DMS79 treated with DMSO at 0.1 percent for 48 hours (cell line): ENCODE measurements at regions not wholly inside any gene's neighbourhood (a gene's known extent, or its start where the extent isn't known, plus 50 kb on each side); places are given as distances from the start of the nearest gene placed in this dataset.

Experiments
- DNase-seq: peaks from one replicate; lab custom pipeline; 2025; lab: John Stamatoyannopoulos, UW

DNA sequence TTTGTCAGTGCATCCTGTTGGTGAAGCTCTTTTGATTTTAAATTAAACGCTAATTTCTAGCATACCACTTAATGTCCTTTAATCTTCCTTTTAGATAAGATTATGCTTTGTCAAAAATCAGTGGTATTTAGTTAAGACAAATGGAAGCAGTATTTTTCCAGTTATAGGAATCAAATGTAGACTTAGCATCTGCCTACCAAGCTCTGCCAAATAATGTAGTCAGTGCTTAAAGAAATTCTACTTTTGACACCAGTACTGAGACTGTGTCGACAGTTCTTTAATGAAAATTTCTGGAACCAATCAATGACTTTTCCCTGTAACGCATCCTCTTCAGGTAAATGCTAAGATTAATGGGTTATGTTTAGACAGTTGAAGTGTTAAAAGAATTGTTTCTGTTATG lies 803.3 kb upstream of the FAM98A start:
- DNase-seq = no peak

DNA sequence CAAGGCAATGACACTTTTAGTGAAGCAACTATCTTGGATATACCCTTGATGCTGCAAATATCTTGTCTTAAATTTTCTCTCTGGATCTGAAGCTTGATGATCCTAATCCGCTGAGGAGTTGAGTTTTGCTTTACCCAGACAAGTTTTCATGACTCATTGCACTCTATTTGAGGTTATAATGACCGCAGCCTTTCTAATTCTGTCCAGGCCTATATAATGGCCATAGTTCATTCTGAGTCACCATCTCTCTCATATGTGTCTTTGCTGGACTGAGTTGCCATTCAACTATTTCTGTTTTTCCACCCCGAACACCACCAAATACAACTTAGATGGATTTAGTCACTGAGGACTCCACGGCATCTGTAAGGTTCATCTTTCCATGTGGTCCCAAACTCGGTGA lies 802.1 kb upstream of the FAM98A start:
- DNase-seq = no peak

DNA sequence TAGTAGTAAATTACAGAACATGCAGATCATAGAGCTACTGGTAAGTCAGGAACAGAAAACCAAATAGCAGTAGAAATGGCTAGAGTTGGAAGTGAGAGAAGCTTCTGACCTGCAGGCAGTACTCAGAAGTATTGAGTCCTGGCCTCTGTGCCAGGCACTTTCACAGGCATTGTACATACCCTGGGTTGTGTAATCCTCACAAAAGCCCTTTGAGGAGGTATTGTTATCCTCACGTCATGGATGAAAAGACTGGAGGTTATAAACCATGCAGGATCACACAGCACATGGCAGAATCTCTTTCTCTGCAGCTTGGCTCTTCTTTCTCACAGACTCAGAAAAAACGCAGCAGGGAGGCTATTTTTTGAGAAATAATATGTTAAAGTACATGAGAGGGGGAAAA lies 789.3 kb upstream of the FAM98A start:
- no peak for DNase-seq

DNA sequence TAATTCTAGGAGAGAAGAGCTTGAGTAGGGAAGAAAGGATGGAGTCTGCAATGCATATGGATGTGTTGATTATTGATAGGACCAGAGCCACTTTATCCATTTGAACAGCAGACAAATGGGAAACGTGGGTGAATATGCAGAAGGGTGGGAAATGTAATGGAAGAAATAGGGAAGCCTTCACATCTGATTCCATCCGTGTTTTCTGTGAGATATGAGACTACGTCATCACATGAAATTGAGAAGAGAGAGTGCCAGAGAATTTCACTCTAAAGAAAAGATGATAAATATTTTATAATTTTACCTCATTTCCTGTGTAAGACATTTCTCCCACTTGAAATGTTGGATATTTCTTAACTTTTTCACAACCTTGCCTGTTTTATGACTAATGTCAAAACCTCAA lies 788.4 kb upstream of the FAM98A start:
- no peak for DNase-seq

DNA sequence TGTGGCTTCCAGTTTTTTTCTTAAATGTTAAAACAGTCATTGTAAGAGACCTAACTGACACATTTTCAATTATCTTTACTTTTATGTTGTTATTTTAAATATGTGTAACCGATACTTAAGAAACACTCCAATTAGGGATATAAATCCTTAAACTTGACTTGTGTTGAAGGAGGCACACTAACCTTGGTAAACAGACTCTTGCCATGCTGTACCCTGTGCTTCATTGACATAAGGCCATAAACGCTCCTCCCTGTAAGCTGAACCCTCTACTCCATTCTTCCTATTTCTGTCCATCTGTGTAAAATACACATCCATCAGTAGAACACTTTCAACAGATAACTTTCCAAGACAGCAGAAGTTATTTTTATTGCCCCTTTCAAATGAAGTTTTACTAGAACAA lies 780.5 kb upstream of the FAM98A start:
- DNase-seq = no peak

DNA sequence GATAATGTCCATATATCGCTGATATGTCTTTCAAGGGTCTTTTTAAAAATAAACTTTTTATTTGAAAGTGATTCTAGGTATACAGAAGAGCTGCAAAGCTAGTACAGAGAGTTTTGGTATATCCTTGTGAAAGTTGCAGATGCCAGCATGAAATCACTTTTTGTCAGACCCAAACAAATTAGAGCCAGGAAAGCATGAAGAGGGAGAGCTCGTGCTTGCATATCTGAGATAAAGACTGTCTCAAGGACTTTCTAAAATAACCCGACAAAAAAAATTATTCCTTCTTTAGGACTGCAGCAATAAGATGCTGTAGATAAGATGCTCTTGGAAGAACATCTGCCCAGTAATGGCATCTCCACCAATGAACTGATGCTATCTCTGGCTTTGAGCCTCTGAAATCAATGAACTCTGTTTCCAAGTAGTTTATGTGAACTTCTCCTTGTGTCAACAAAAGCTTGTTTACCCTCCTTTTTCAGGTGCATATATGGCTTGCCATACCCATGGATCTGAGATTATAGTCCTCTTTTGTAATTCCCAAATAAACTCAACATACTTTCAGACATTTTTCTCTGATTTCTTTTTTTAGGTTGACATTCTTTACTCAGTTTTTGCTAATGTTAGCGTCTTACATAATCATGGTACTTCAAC lies 774.6 kb upstream of the FAM98A start:
- no peak for DNase-seq

DNA sequence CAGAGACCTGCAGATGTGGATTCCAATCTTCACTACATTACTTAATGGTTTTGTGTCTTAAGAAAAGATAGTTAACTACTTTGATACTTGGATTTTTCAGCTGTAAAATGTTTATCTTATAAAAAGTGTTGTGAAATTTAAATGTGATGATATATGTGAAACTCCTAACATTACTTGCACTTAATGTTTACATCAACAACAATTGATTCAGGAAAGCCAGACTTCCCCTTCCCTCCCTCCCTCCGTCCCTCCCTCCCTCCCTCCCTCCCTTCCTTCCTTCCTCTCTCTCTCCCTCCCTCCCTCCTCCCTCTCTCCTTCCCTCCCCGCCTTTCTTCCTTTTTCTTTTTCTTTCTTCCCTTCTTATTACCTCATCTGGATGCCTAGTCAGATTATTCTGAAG lies 773.9 kb upstream of the FAM98A start:
- DNase-seq = no peak

DNA sequence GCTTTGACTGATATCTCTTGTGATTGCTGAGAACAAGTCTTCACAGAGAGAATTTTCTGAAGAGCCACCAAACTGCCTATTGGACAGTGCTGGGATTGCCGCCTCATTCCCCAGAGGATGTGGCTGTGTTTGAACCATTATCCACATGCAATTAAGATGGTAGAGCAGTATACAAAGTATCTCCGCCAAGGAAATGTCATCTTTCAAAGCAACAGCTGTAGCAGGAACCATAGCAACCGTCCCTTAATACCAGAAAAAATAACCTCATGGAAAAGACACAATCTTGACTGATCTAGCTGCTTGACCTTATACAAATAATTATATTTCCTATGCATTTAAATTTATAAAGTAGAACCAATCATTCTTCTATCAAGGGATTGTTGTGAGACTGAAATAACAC lies 772.6 kb upstream of the FAM98A start:
- no peak for DNase-seq

DNA sequence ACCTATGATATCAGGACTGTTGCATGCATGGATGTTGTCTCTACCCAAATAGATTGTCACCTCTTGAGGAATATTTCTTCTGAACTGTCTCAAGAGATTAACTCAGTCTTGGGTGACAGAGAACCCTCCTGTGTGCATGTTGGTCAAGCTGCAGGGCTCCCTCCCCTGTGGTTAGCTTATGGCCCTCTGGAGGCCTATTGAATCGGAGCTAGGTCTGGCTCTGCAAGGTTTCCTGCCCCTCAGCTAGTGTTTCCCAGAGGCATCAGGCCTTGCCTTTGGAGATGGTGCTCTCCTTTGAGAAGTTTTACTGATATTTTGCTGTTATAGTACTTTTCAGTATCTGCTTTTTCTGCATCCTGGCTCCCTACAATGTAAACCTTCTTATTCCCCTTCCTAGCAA lies 769.2 kb upstream of the FAM98A start:
- no peak for DNase-seq

DNA sequence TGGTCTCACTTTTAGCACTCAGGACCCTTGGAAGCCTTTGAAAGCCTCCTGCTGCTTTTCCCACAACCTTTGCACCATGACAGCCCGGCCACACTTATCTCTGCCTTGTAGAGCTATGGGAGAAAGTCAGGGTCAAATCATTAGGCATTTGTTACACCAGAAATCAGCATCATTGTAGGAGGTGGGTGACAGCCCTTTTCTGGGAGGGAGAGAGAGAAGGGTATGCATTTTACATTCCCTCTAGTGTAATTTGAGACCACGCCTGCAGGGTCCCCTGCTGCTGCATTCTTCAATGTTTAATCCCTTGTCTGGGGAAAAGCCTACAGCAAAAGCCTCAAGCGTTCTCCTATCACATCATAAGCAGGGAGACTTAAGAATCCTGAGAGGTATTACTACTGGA lies 766.8 kb upstream of the FAM98A start:
- DNase-seq = no peak

DNA sequence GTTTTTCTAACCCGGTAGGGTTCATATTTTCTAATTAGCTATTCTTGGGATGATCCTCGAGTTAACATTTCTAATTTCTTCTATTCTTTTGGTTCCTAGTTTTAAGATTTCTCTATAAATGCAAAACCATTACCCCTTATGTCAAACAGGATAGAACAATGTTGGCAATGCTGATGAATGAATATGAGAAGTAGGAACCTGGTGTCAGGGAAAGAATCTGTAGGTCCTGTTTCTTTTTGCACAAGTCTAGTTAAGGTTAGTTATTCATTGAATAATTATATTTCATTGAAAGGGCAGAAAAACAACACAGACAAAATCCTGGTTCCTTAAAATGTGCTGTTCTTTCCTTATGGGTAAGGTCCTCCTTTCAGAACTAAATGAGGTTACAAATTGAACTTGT lies 766.4 kb upstream of the FAM98A start:
- no peak for DNase-seq

DNA sequence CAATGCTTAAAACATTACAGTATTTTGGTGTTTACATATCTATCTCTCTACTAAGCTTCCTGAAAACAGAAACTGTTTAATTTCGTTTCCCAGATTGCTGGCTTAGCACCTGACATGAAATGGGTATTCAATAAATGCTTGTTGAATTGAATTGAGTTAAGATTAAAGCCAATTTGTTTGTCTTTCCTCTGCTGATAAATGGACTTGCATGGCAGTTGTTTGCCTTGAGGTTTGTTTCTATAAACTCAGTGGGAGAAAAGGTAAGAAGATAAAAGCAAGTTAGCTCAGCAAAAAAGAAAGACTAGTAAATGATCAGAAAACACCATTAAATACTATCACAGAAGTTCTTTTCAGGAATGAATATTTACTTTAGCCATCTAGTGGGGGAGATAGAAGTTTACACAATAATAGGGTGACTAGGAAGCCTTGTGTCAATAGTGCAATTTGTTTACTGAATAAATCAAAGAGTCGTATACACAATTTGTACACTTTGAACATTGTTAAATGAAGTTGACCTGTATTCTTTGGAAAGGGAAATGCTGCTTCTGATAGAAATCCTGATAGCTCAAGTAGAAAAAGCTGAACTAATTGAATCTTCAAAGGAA lies 754.5 kb upstream of the FAM98A start:
- no peak for DNase-seq

DNA sequence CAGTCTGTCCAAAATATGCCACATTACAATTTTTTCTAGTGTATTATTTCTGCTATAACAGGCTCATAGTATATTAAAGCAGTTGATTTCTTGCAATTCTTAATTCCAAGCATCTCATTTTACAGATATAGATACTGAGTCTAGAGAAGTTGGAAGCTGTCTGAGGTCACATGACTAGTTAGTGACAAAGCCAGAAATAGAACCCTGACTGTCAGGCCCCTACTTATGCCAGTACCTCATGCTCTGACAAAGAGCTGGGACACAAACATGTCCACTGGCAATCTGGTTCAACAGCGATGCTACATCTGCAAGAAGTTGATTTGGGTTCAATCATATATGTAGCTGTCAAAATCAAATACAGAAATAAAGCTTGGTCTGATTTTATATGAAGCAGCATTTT lies 750.4 kb upstream of the FAM98A start:
- no peak for DNase-seq

DNA sequence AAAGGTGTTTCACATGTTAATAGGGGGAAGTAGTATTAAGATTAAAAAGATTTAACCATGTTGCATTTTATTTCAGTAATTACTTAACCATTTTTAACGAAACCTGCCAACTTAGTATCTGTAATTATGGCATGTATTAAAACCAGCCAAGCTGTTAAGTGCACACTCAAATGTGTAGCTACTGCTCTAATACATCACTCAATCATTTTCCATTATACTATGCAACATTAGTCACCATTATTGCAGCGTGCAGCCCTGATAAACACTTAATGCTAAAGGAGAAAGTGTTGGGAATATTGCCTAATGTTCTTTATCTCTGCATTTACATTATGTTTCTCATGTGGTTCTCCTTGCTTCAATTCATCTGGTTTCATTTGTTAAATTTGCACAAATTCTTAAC lies 745.9 kb upstream of the FAM98A start:
- DNase-seq = no peak

DNA sequence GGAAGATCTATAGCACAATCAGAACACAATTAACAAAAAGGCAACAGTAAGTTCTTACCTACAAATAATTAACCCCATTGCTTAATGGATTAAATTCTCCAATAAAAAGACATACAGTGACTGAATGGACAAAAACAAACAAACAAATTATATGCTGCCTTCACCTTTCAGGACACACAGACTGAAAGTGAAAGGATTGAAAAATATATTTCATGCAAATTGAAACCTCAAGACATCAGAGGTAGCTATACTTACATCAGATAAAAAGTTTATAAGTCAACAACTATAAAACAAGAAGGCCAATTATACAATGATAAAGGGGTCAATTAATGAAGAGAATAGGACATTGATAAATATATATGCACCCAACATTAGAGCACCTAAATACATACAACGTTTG lies 741.2 kb upstream of the FAM98A start:
- DNase-seq = no peak

DNA sequence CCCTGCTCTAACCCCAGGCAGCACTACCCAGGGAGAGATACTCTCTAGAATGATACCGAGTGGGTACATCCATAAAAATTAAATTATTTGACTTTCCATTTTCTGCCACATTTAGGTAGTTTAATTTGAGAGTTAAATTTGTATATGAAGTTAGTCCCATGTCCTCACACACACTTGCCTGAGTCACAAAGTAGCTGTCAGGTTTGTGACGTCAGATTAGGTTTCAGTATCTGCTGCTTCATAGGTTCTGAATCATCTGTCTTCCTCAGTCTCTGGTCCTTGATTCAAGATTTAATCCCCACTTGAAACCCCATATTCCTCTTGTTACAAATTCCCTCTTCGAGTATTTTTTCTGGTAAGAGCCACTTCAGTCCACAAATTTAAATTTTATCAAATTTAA lies 738.6 kb upstream of the FAM98A start:
- DNase-seq = no peak

DNA sequence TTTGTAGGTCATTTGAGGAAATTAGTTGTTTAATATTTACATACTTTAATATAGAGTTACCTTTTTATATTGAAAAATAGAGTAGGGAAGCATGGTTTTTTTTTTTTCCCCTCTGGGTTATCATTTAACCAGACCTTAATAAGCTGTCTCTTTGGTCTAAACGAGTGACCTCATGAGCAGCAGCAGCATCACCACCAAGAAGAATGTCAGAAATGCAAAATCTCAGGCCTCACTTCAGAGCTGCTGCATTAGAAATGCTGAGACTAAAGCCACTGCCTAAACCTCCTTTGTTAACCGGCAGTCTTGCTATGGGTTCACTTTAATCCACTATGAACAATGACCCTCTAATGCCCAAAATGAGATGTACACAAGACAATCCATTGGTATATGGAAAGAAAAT lies 733.7 kb upstream of the FAM98A start:
- DNase-seq = no peak

DNA sequence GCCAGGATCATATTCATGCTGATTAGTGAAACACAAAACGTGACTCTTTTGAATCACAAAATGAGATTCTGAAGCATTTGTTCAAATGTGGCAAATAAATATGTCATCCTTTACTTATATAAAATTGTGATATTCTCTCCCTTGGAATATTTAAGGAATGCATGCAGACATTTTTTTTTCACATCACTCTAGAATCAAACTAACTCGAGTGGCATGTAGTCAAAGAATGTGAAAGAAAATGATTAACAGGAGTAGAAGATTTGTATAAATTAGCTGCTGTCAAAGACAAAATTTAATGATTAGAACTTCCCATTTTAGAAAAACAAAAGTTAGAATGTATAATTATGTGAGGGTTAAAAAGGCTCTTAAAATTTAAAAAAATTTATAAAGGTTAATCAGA lies 721.0 kb upstream of the FAM98A start:
- DNase-seq = no peak

DNA sequence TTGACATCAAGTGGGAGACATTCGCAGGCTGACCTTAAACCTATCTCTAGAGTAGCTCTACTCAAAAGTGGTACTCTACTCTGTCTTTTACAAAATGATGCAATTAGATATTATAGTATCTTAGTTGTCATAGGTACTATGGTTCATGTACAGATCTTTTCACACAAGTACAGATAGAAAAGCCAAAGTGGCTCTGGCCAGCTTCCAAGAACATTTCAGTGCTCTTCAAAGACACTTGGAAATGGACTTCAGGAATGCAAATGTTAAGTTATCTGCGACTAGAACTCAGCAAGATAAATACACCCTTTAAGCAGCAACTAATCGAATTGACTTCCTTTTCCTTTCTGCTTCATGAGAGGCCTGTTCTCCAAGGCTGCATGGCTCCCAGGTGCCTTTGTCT lies 718.7 kb upstream of the FAM98A start:
- no peak for DNase-seq

DNA sequence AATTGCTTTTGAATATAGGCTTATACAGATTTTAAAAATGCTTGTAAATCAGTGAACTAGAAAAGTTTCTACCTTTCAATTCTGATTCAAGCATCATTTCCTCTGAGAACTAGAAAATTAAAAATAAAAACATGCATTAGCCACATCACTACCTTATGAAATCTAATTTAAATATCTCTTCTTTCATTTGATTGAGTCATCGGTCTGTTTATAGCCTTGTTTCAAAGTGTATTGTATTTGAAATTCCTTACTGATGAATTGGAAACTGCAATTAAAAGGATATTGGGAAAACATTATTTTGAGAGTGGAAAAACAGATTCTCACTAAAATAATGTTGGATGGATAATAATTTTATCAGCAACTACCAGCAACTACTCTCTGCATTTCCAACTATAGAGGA lies 717.7 kb upstream of the FAM98A start:
- DNase-seq = no peak

DNA sequence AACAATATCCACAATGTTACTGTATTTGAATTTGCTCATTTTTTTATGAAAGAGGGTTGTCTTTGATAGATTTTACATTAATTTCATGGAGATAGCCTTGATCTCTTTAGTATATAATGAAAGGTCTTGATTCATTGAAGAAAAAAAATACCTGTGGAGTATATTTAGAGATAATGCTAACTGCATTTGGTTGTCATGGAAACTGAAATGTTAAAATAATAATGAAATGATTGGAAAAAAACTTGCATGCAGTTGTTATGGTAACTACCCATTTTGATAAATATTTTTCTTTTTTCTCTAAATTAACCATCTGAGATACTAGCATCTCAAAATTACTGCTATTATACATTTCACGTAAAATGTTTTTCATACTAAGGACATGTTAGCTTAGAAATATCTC lies 712.7 kb upstream of the FAM98A start:
- no peak for DNase-seq

DNA sequence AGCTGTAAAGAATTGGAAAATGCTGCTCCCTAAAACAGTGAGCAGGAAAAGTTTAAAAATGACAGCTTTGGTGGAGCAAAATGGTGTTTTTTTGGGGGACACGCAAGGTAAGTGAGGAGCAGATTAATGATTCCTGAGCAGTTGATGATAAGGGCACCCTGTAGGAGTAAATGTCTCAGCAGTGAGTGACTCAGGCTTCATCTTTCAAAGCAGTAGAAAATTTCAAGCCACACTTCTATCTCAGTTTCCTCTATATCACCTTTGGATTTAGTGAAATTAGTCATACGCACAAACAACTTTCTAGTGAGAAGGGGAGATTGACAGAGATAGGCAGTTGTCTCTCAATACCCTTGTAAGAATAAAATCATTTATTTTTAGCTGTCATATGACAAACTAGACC lies 709.0 kb upstream of the FAM98A start:
- DNase-seq = no peak

DNA sequence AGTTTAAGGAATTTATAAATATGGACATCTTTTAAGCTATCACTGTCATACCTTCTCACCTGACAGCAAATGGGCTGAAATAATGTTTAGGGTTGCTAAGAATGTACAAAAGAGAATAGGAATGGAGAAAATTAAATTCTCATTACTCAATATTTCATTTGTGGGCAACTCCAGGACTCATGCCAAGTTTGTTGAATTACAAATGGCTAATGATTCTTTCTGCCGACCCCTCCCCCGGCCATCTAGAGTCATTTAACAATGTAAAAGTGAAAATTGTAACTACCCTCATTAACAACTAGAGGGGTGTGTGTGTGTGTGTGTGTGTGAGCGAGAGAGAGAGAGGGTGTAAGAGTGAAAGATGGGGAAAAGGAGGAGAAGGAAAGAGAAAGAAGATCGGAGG lies 708.5 kb upstream of the FAM98A start:
- no peak for DNase-seq

DNA sequence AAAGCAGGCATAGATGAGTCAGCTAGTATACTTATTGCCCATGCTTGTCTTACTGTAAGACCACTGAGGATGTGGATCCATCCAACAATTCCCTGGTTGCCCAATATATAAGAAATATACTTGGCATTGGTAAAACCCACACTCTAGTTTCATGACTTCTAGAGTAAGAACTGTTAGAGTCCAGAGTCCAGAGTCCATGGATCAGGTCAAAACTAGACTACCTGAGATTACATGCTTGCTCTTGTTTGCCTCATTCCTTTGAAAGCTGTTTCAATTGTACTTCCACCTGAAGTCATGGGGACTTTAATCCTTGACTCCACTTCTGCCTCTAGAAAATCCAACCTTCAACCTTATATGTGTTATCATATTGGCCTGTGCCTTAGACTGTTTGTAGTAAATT lies 707.6 kb upstream of the FAM98A start:
- DNase-seq = no peak

DNA sequence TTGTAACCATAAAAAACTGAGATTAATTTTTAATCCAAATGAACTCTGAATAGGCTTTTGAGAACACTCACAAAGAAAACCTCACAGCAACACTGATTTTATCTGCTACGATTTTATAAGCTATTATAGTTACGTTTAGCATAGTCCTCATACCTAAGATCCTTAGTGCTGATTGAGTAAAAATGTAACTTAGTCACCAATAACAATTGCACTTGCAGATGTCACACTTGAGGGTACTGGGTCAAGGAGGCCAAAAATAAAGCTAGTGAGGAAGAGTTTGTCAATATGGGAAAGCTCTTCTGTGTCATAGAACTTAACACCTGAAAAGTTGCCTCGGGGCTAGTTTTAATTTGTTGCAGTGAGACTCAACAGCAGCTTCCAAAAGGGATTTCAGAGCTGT lies 706.5 kb upstream of the FAM98A start:
- DNase-seq = no peak
